Epithelial cell of proximal tubule (primary cell): ENCODE measurements at regions not wholly inside any gene's neighbourhood (a gene's known extent, or its start where the extent isn't known, plus 50 kb on each side); places are given as distances from the start of the nearest gene placed in this dataset.
"Not testable (repeated sequence)": the region's sequence is repeated elsewhere in the genome, so short reads cannot be mapped to it uniquely, and the experiment has no call there.

ENCODE experiments used
- DNase-seq: peaks from one replicate; pipeline ENCODE4 v3.0.0-alpha.2; 2011; ENCODE audit warnings: low read depth
- H3K4me3 ChIP-seq: 2 replicates; pipeline ENCODE4 v1.5.1; 2011; ENCODE audit warnings: low read depth, mild to moderate bottlenecking, low read length
- CTCF ChIP-seq: conservative IDR thresholded peaks from 2 replicates; pipeline ENCODE4 v1.5.1; 2012; ENCODE audit warnings: low read depth, mild to moderate bottlenecking, low read length

- H3K4me3 ChIP-seq: no peak overlapping the region
- no peak for TF ChIP-seq CTCF
- no peak for DNase-seq
Observed at GRCh38 chr10:108336836-108337235, 1172.3 kb upstream of the SORCS1 start.

- H3K4me3 ChIP-seq: no peak overlapping the region
- no peak for TF ChIP-seq CTCF
- DNase-seq: no peak
Observed at GRCh38 chr10:108327706-108328105, 1163.2 kb upstream of the SORCS1 start.

GRCh38 chr10:108323274-108323798 lies 1158.8 kb upstream of the SORCS1 start:
- no peak for TF ChIP-seq CTCF
- H3K4me3 ChIP-seq: no peak overlapping the region
- no peak for DNase-seq

GRCh38 chr10:108319434-108320222 lies 1155.1 kb upstream of the SORCS1 start:
- DNase-seq: no peak
- TF ChIP-seq CTCF: no peak
- no peak overlapping the region for H3K4me3 ChIP-seq

GRCh38 chr10:108315636-108316035 lies 1151.1 kb upstream of the SORCS1 start:
- not testable (repeated sequence) for DNase-seq

GRCh38 chr10:108307925-108308312 lies 1143.4 kb upstream of the SORCS1 start:
- H3K4me3 ChIP-seq: no peak overlapping the region
- no peak for DNase-seq
- no peak for TF ChIP-seq CTCF

More at GRCh38 chr10:108315636-108316035, 1151.1 kb upstream of the SORCS1 start:
- not testable (repeated sequence) for H3K4me3 ChIP-seq

- H3K4me3 ChIP-seq: no peak overlapping the region
- no peak for TF ChIP-seq CTCF
- DNase-seq: no peak
Observed at GRCh38 chr10:108307250-108307924, 1142.9 kb upstream of the SORCS1 start.
